Activated T-helper 1 cell treated with anti-CD3 and anti-CD28 coated beads, Interleukin-12 subunit alpha, Interleukin-12 subunit beta, Interleukin-2, Interleukin-4 antibody, amounts not matched to agents 30 ng/mL and 10 ng/mL and 1 ng/mL, durations not matched to agents 14 hours and 24 hours and 36 hours (primary cell): ENCODE measurements at regions not wholly inside any gene's neighbourhood (a gene's known extent, or its start where the extent isn't known, plus 50 kb on each side); places are given as distances from the start of the nearest gene placed in this dataset.
A peak's percentile ranks its signal among the peaks of the same experiment; 100 is the strongest.

Experiments
- DNase-seq: peaks from one replicate; pipeline ENCODE4 v3.0.0; 2021; ENCODE audit warnings: low spot score
- H3K27ac Mint-ChIP-seq: one replicate; pipeline ENCODE4 v1.8.0; 2021; ENCODE audit warnings: mild to moderate bottlenecking, mixed read lengths
- H3K27me3 Mint-ChIP-seq: one replicate; pipeline ENCODE4 v1.8.0; 2022; ENCODE audit warnings: mild to moderate bottlenecking, moderate library complexity, mixed read lengths; ENCODE audit not compliant: insufficient read depth
- H3K36me3 Mint-ChIP-seq: one replicate; pipeline ENCODE4 v1.8.0; 2021; ENCODE audit warnings: low read depth, mixed read lengths
- H3K4me1 Mint-ChIP-seq: one replicate; pipeline ENCODE4 v1.8.0; 2021; ENCODE audit warnings: low read depth, mixed read lengths
- H3K4me3 Mint-ChIP-seq: one replicate; pipeline ENCODE4 v1.8.0; 2021; ENCODE audit warnings: mild to moderate bottlenecking, moderate library complexity, mixed read lengths
- H3K9me3 Mint-ChIP-seq: one replicate; pipeline ENCODE4 v1.8.0; 2021; ENCODE audit warnings: mixed read lengths
- intact Hi-C: fragments of 100-400 bp; cut with micrococcal nuclease; formaldehyde crosslinking; loops from one replicate; pipeline ENCODE4 v1.15.1; 2024

GRCh38 chr13:44255771-44256364, 117.8 kb upstream of the SERP2 start:
- H3K4me1 Mint-ChIP-seq: peaks cover 14% of the 10 kb centered on the region

GRCh38 chr13:44257796-44258195, 115.8 kb upstream of the SERP2 start:
- peaks cover 14% of the 10 kb centered on the region for H3K4me1 Mint-ChIP-seq
- DNase-seq: no peak
- intact Hi-C loops: loop anchor here (2.0 to 5.0 kb wide), 3 partner anchors 320 to 1261 kb away; partner anchors contain the start of gene TSC22D1
- H3K9me3 Mint-ChIP-seq: no peaks in the 10 kb centered on the region
- H3K27me3 Mint-ChIP-seq: peaks cover 7% of the 10 kb centered on the region
- no peak overlapping the region for H3K27ac Mint-ChIP-seq
- no peak overlapping the region for H3K4me3 Mint-ChIP-seq
- H3K36me3 Mint-ChIP-seq: peaks cover 2% of the 10 kb centered on the region

More at GRCh38 chr13:44255771-44256364, 117.8 kb upstream of the SERP2 start:
- DNase-seq: no peak
- H3K4me3 Mint-ChIP-seq: no peak overlapping the region
- intact Hi-C loops: loop anchor here (5.0 kb wide), 2 partner anchors 321 to 801 kb away; partner anchors contain the start of gene TSC22D1
- peaks cover 2% of the 10 kb centered on the region for H3K36me3 Mint-ChIP-seq
- H3K27ac Mint-ChIP-seq: no peak overlapping the region
- peaks cover 9% of the 10 kb centered on the region for H3K27me3 Mint-ChIP-seq
- H3K9me3 Mint-ChIP-seq: no peaks in the 10 kb centered on the region

GRCh38 chr13:44259045-44260027, 114.3 kb upstream of the SERP2 start:
- Mint-ChIP-seq H3K27me3 (peaks cover 4% of the 10 kb centered on the region), H3K4me3 (peak overlapping the region; percentile 75)
- intact Hi-C loops: loop anchor here (1.0 to 5.0 kb wide), 11 partner anchors 15 to 1263 kb away; partner anchors contain the start of gene TSC22D1

GRCh38 chr13:44260336-44260735, 113.3 kb upstream of the SERP2 start:
- DNase-seq: no peak
- Mint-ChIP-seq H3K4me1 (peaks cover 14% of the 10 kb centered on the region), H3K27ac (no peak overlapping the region), H3K36me3 (no peaks in the 10 kb centered on the region), H3K27me3 (peaks cover 4% of the 10 kb centered on the region), H3K4me3 (no peak overlapping the region), H3K9me3 (no peaks in the 10 kb centered on the region)
- intact Hi-C loops: no loop called here

More at GRCh38 chr13:44259045-44260027, 114.3 kb upstream of the SERP2 start:
- Mint-ChIP-seq H3K36me3 (peaks cover under 1% of the 10 kb centered on the region), H3K9me3 (no peaks in the 10 kb centered on the region), H3K4me1 (peaks cover 14% of the 10 kb centered on the region), H3K27ac (peak overlapping the region; percentile 83)
- peak; percentile 62 for DNase-seq

- peaks cover 7% of the 10 kb centered on the region for H3K9me3 Mint-ChIP-seq
- H3K4me1 Mint-ChIP-seq: peaks cover 13% of the 10 kb centered on the region
- DNase-seq: no peak
- no peak overlapping the region for H3K4me3 Mint-ChIP-seq
- H3K27ac Mint-ChIP-seq: no peak overlapping the region
- peaks cover 15% of the 10 kb centered on the region for H3K27me3 Mint-ChIP-seq
- no peaks in the 10 kb centered on the region for H3K36me3 Mint-ChIP-seq
- intact Hi-C loops: no loop called here
Observed at GRCh38 chr13:44263751-44264620, 109.6 kb upstream of the SERP2 start.

- no peak overlapping the region for H3K27ac Mint-ChIP-seq
- no peak overlapping the region for H3K4me3 Mint-ChIP-seq
- H3K36me3 Mint-ChIP-seq: no peaks in the 10 kb centered on the region
- intact Hi-C loops: no loop called here
- peaks cover 7% of the 10 kb centered on the region for H3K9me3 Mint-ChIP-seq
- peaks cover 15% of the 10 kb centered on the region for H3K27me3 Mint-ChIP-seq
- peaks cover 8% of the 10 kb centered on the region for H3K4me1 Mint-ChIP-seq
- DNase-seq: no peak
Observed at GRCh38 chr13:44266305-44266704, 107.3 kb upstream of the SERP2 start.

- Mint-ChIP-seq H3K9me3 (peaks cover 7% of the 10 kb centered on the region), H3K36me3 (no peaks in the 10 kb centered on the region), H3K4me1 (peaks cover 11% of the 10 kb centered on the region), H3K27me3 (peaks cover 15% of the 10 kb centered on the region), H3K27ac (no peak overlapping the region), H3K4me3 (no peak overlapping the region)
- DNase-seq: no peak
- intact Hi-C loops: no loop called here
Observed at GRCh38 chr13:44266772-44267171, 106.9 kb upstream of the SERP2 start.

GRCh38 chr13:44267203-44267602, 106.4 kb upstream of the SERP2 start:
- DNase-seq: no peak
- Mint-ChIP-seq H3K9me3 (peaks cover 7% of the 10 kb centered on the region), H3K27ac (no peak overlapping the region), H3K36me3 (no peaks in the 10 kb centered on the region), H3K4me3 (no peak overlapping the region), H3K4me1 (peaks cover 15% of the 10 kb centered on the region), H3K27me3 (peaks cover 15% of the 10 kb centered on the region)
- intact Hi-C loops: no loop called here

GRCh38 chr13:44267980-44268379, 105.6 kb upstream of the SERP2 start:
- H3K27ac Mint-ChIP-seq: no peak overlapping the region
- H3K27me3 Mint-ChIP-seq: peaks cover 15% of the 10 kb centered on the region
- H3K4me3 Mint-ChIP-seq: no peak overlapping the region
- DNase-seq: no peak
- no peaks in the 10 kb centered on the region for H3K36me3 Mint-ChIP-seq
- intact Hi-C loops: no loop called here
- H3K4me1 Mint-ChIP-seq: peaks cover 19% of the 10 kb centered on the region
- H3K9me3 Mint-ChIP-seq: peaks cover 7% of the 10 kb centered on the region

- Mint-ChIP-seq H3K4me3 (no peak overlapping the region), H3K4me1 (peaks cover 29% of the 10 kb centered on the region), H3K36me3 (no peaks in the 10 kb centered on the region), H3K27ac (no peak overlapping the region), H3K9me3 (peaks cover 7% of the 10 kb centered on the region), H3K27me3 (peaks cover 15% of the 10 kb centered on the region)
- intact Hi-C loops: no loop called here
- no peak for DNase-seq
Observed at GRCh38 chr13:44268980-44269379, 104.6 kb upstream of the SERP2 start.

GRCh38 chr13:44270150-44270549, 103.5 kb upstream of the SERP2 start:
- Mint-ChIP-seq H3K4me3 (no peak overlapping the region), H3K4me1 (peaks cover 41% of the 10 kb centered on the region), H3K36me3 (no peaks in the 10 kb centered on the region), H3K27ac (no peak overlapping the region), H3K27me3 (peaks cover 15% of the 10 kb centered on the region), H3K9me3 (peaks cover 7% of the 10 kb centered on the region)
- intact Hi-C loops: no loop called here
- DNase-seq: no peak

- Mint-ChIP-seq H3K4me1 (peaks cover 48% of the 10 kb centered on the region), H3K9me3 (peaks cover 12% of the 10 kb centered on the region), H3K27ac (peak overlapping the region; percentile 35), H3K27me3 (peaks cover 9% of the 10 kb centered on the region), H3K36me3 (no peaks in the 10 kb centered on the region), H3K4me3 (no peak overlapping the region)
- intact Hi-C loops: no loop called here
- no peak for DNase-seq
Observed at GRCh38 chr13:44271031-44271455, 102.6 kb upstream of the SERP2 start.
